ENCODE measurements at regions not wholly inside any gene's neighbourhood (a gene's known extent, or its start where the extent isn't known, plus 50 kb on each side); places are given as distances from the start of the nearest gene placed in this dataset.
"Not testable (repeated sequence)": the region's sequence is repeated elsewhere in the genome, so short reads cannot be mapped to it uniquely, and the experiment has no call there.

DNA sequence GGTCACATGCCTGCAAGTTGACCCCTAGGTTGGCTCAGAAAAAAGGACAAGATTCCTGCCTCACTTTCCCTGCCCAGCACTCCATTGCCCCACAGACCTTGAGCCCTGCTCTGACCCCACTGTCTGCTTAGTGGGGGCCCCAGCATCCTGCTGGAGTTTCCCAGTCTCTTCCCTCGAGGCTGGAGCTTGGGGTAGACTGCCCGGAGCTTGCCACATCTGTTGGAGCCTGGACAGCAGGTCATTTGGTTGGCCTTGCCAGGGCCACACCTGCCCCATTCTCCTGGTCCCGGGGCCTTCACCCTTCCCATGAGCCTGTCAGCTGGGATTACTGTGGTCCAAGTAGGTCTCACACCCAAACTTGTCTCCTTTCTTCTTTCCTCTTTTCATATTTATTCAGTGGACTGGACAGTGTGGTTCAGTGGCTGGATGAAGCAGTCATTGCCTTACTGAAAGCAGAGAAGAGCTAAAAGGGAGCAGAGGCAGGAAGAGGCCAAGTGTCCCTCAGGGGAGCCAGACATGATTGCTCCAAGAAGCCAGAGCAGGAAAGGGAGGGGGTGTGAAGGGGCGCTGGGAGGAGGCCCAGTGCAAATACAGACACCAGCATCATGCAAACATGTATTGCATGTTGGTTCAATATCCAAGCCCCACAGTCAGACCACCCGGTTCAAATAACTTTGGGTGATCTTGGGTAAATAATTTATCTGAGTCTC is 56.2 kb upstream of the CACUL1 start:
- CTCF ChIA-PET, result no interaction called here
- Histone ChIP-seq H3K27ac (ENCODE audit: low read depth, low read length) (no peak overlapping the region), H3K9me3 (ENCODE audit: control insufficient read depth, insufficient read depth, low read length) (no peaks in the 10 kb centered on the region), H3K27me3 (ENCODE audit: control insufficient read depth, insufficient read depth, low read length) (peaks cover 6% of the 10 kb centered on the region), H3K4me3 (ENCODE audit: low read depth, low read length) (no peak overlapping the region)
- no peak for TF ChIP-seq CTCF (IDR thresholded peaks at IDR 0.05; ENCODE audit: low read depth, low read length)
- no peak for DNase-seq (ENCODE audit: low read depth, low spot score)
- POLR2A ChIA-PET, result no interaction called here

GRCh38 chr10:118811675-118812392 is 57.1 kb upstream of the CACUL1 start:
- H3K27ac ChIP-seq (ENCODE audit: low read depth, low read length), result no peak overlapping the region

GRCh38 chr10:118812393-118812740 is 57.6 kb upstream of the CACUL1 start:
- no peak overlapping the region for H3K4me3 ChIP-seq (ENCODE audit: low read depth, low read length)
- no peak for TF ChIP-seq CTCF (IDR thresholded peaks at IDR 0.05; ENCODE audit: low read depth, low read length)
- DNase-seq (ENCODE audit: low read depth, low spot score), result no peak
- peaks cover 6% of the 10 kb centered on the region for H3K27me3 ChIP-seq (ENCODE audit: control insufficient read depth, insufficient read depth, low read length)
- ChIA-PET POLR2A (no interaction called here), CTCF (no interaction called here)
- no peaks in the 10 kb centered on the region for H3K9me3 ChIP-seq (ENCODE audit: control insufficient read depth, insufficient read depth, low read length)
- H3K27ac ChIP-seq (ENCODE audit: low read depth, low read length), result no peak overlapping the region

More at GRCh38 chr10:118811675-118812392, 57.1 kb upstream of the CACUL1 start:
- DNase-seq (ENCODE audit: low read depth, low spot score), result no peak
- ChIA-PET POLR2A (no interaction called here), CTCF (no interaction called here)
- no peak for TF ChIP-seq CTCF (IDR thresholded peaks at IDR 0.05; ENCODE audit: low read depth, low read length)
- H3K9me3 ChIP-seq (ENCODE audit: control insufficient read depth, insufficient read depth, low read length), result no peaks in the 10 kb centered on the region
- H3K27me3 ChIP-seq (ENCODE audit: control insufficient read depth, insufficient read depth, low read length), result peaks cover 6% of the 10 kb centered on the region
- H3K4me3 ChIP-seq (ENCODE audit: low read depth, low read length), result no peak overlapping the region

DNA sequence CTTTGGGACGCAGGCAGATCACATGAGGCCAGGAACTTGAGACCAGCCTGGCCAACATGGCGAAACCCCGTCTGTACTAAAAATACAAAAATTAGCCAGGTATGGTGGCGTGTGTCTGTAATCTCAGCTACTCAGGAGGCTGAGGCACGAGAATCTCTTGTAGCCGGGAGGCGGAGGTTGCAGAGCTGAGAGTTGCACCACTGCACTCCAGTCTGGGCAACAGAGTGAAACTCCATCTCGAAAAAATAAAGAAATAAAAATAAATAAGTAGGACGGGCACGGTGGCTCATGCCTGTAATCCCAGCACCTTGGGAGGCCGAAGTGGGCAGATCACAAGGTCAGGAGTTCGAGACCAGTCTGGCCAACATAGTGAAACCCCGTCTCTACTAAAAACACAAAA is 58.2 kb upstream of the CACUL1 start:
- CTCF ChIA-PET; H3K9me3 ChIP-seq (ENCODE audit: control insufficient read depth, insufficient read depth, low read length); DNase-seq (ENCODE audit: low read depth, low spot score); H3K4me3 ChIP-seq (ENCODE audit: low read depth, low read length); POLR2A ChIA-PET; H3K27ac ChIP-seq (ENCODE audit: low read depth, low read length); H3K27me3 ChIP-seq (ENCODE audit: control insufficient read depth, insufficient read depth, low read length): not testable (repeated sequence)

DNA sequence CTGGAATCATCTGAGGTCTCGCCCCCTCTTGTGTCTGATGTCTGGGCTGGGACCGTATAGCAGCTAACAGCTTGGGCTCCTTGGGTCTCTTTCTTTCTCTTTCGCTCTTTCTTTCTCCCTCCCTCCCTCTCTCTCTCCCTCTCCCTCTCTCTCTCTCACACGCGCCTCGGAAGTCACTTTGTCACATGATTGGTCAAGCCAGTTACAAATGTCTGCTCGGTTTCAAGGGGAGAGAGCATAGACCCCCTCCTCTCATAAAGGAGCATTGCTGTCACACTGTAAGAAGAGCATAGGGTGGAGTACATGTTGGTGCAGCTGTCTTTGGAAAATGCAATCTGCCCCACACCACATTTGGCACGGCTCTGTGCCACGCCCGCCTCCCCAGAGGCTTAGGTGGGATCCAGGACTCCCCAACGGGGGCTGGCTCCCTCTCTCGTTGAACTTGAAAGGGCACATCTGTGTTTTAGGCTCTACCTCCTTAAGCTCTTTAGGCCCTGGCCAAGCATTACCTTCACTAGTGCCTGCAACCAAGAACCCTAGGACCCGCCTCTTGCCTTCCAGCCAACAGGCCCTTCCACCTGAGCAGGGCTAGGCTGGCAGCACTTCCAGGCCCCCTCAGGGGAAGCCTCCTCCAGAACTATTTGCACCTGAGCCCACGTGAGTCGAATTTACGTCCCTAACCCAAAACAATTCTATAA is 61.9 kb upstream of the CACUL1 start:
- no peak overlapping the region for H3K4me3 ChIP-seq (ENCODE audit: low read depth, low read length)
- no peak overlapping the region for H3K27ac ChIP-seq (ENCODE audit: low read depth, low read length)
- H3K27me3 ChIP-seq (ENCODE audit: control insufficient read depth, insufficient read depth, low read length), result peaks cover 4% of the 10 kb centered on the region
- ChIA-PET POLR2A (no interaction called here), CTCF (no interaction called here)
- H3K9me3 ChIP-seq (ENCODE audit: control insufficient read depth, insufficient read depth, low read length), result no peaks in the 10 kb centered on the region; the same call in 1 of the 2 replicates
- no peak for DNase-seq (ENCODE audit: low read depth, low spot score)
- no peak for TF ChIP-seq CTCF (IDR thresholded peaks at IDR 0.05; ENCODE audit: low read depth, low read length)

Measured in AG04450 (cell line).